Epithelial cell of proximal tubule (primary cell): ENCODE measurements at regions not wholly inside any gene's neighbourhood (a gene's known extent, or its start where the extent isn't known, plus 50 kb on each side); places are given as distances from the start of the nearest gene placed in this dataset.
"Not testable (repeated sequence)": the region's sequence is repeated elsewhere in the genome, so short reads cannot be mapped to it uniquely, and the experiment has no call there.

Experiments used
- DNase-seq: peaks from one replicate; pipeline ENCODE4 v3.0.0-alpha.2; 2011; ENCODE audit warnings: low read depth
- H3K4me3 ChIP-seq: 2 replicates; pipeline ENCODE4 v1.5.1; 2011; ENCODE audit warnings: low read depth, mild to moderate bottlenecking, low read length
- TF ChIP-seq, protein P1 (sequence below): conservative IDR thresholded peaks from 2 replicates; pipeline ENCODE4 v1.5.1; 2012; ENCODE audit warnings: low read depth, mild to moderate bottlenecking, low read length

DNA sequence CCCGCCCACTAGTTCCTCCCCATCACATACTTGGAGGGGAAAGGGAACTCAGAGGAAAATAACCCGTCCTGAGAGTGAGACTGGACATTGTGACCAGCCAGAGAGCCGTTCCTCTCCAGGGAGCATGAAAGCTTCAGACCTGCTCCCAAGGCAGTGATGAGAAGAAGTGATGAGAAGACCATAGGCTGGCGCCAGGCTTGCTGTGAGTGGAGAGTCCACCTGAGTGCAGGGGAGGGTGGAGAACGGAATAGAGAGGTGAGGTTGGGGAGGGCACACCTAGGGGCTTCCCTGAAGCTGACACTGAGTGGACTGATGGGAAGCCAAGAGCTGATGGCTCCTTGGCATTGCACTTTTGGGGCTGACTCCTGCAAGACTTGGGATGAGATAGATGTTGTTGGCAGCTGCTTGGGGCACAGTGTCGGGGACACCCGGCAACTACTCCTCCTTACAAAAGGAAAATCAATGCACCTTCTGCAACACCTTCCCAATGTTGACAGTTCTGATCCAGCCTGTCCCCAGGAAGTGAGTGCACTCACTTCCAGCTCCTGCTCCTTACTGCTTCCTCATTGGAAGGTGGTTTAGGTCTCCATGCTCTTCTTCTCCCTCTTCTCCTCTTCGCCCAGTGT, 79.4 kb downstream of the EMX2 start:
- DNase-seq, result no peak
- H3K4me3 ChIP-seq, result no peak overlapping the region
- TF ChIP-seq, protein P1, sequence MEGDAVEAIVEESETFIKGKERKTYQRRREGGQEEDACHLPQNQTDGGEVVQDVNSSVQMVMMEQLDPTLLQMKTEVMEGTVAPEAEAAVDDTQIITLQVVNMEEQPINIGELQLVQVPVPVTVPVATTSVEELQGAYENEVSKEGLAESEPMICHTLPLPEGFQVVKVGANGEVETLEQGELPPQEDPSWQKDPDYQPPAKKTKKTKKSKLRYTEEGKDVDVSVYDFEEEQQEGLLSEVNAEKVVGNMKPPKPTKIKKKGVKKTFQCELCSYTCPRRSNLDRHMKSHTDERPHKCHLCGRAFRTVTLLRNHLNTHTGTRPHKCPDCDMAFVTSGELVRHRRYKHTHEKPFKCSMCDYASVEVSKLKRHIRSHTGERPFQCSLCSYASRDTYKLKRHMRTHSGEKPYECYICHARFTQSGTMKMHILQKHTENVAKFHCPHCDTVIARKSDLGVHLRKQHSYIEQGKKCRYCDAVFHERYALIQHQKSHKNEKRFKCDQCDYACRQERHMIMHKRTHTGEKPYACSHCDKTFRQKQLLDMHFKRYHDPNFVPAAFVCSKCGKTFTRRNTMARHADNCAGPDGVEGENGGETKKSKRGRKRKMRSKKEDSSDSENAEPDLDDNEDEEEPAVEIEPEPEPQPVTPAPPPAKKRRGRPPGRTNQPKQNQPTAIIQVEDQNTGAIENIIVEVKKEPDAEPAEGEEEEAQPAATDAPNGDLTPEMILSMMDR, result no peak

DNA sequence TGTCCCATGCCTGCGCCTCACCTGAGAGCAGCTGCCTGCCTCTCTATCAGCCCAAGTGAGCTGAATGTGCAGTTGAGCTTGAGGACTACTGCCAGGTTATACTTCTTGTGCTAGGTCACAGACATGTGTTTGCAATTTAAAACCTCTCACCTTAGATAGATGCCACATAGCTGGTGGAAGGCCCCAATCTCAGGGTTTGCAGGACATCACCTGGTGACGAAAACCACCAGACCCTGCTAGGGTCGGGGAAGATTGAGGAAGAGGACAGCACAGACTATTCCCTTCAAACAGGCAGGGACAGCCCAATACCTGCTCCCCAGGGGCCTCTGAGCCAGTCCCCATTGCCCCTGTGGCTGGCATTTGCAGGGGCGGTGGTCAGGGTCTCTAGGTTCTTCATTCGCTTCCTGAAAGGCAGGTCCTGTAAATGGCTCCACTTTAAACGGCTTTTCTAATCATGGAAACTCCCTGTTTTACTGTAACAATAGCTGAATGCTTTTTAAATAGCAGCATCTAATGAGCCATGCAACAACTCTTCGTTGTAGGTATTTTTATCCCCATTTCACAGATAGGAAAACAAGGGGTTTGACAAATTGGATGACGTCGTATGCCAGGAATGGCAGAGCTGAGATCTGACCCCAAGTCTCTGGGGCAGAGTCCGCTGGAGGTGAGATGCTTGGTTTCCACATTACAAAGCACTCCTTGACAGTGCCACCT, 80.1 kb downstream of the EMX2 start:
- no peak overlapping the region for H3K4me3 ChIP-seq
- TF ChIP-seq, protein P1, result no peak
- DNase-seq, result no peak

DNA sequence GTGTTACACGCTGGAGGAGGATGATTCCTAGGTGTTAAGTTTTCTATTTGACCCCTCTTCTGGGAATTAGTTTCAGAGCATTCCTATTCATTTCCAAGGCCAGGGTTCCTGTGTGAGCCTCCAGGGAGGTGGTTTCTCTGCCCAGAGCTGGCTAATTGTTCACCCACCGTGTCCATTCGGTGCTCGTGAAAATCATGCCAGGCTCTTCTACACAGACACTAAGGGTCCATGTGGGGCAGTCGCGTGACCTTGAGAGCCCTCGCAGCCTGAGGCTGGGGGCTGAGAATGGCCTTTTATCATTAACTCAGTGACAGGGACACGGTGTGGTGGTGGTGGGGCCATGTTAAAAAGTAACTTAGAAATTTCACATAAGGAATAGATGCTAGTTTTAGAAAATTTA, 83.7 kb downstream of the EMX2 start:
- TF ChIP-seq, protein P1, result no peak
- H3K4me3 ChIP-seq, result no peak overlapping the region
- peak; percentile 3 for DNase-seq

DNA sequence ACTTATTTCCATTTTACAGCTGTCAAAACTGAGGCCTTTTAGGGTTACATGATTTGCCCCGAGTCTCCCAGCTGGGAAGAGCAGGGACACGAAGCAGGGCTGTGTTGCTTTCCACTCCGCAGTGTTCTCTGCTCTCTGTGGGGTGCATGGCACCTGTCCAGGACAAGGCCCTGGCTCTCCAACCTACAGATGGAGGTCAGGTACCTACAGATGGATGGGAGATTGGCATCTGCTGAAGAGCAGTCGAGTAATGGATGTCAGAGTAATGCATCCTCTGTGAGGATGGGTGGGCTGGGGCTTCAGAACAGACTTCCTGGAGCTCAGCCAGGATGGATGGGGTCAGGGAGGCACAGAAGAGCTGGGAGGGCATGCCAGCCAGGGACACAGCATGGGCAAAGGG, 85.0 kb downstream of the EMX2 start:
- TF ChIP-seq, protein P1, result no peak
- no peak for DNase-seq
- H3K4me3 ChIP-seq, result no peak overlapping the region

DNA sequence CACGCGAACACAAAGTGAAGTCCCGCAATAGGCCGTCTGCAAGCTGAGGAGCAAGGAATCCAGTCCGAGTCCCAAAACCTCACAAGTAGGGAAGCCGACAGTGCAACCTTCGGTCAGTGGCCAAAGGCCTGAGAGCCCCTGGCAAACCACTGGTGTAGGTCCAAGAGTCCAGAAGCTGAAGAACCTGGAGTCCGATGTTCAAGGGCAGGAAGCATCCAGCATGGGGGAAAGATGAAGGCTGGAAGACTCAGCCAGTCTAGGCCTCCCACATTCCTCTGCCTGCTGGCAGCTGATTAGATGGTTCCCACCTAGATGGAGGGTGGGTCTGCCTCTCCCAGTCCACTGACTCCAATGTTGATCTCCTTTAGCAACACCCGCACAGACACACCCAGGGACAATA, 87.2 kb downstream of the EMX2 start:
- not testable (repeated sequence) for H3K4me3 ChIP-seq, DNase-seq

GRCh38 chr10:117631276-117632145, 89.0 kb downstream of the EMX2 start:
- TF ChIP-seq, protein P1, result no peak
- DNase-seq, result no peak
- H3K4me3 ChIP-seq, result no peak overlapping the region

DNA sequence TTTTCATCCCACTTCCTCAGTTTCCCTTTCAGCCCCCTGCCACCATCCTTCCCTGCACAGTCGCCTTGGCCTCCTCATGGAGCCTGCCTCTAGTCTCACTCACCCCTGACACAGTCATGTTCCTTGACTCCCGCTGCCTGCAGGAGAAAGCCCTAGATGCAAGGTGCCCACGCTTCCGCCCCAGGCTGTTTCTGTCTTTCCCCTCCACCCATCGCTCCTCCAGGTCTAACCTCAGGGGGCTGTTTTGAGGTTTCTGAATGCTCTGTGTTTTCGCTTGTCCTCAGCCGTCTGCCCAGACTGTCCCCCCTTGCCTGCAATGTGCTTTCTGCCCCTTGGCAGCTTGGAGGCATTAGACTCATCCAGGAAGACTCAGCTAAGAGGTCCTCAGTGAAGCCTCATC, 89.9 kb downstream of the EMX2 start:
- TF ChIP-seq, protein P1, result no peak
- no peak for DNase-seq
- no peak overlapping the region for H3K4me3 ChIP-seq
